ENCODE measurements at regions not wholly inside any gene's neighbourhood (a gene's known extent, or its start where the extent isn't known, plus 50 kb on each side); places are given as distances from the start of the nearest gene placed in this dataset.

DNA sequence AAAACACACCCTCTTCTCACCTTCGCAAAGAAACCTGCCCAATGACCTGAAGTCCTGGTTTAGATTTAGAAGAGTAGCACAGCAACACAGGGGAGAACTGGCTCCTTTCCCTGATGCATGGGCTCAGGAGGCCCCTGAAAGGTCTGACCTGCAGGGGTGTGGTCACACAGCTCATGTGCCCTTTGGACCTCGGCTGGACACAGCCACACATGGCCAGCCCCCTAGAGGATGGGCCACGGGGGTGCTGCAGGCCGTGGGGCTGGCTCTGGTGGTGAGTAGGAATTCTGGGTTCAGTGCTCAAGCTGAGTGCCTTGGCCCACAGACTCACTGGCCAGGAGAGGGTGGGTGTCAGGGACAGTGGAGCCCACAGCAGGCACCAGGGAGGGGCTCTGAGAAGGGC, 118.5 kb upstream of the ADCY1 start:
- DNase-seq (ENCODE audit: low read depth in 2 of 2), result no peak

DNA sequence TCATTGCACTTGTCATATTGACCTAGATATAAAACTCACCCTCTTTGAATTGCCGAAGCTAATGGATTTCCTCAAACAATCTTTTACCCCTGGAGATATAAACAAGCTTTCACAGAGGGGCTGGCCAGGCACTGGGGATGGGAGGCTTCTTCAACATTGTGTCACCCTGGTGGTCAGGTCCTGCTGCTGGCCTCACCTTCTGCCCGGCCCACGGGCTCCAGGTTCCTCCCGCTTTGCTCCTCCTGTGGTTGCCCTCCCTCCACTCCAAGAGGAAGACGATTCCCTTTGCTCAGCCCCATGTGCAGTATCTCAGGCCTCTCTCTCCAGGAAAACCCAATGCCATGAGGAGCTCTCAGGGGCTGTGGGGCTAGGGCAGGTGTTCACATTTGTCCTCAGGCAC, 118.1 kb upstream of the ADCY1 start:
- DNase-seq (ENCODE audit: low read depth in 2 of 2), result no peak

DNA sequence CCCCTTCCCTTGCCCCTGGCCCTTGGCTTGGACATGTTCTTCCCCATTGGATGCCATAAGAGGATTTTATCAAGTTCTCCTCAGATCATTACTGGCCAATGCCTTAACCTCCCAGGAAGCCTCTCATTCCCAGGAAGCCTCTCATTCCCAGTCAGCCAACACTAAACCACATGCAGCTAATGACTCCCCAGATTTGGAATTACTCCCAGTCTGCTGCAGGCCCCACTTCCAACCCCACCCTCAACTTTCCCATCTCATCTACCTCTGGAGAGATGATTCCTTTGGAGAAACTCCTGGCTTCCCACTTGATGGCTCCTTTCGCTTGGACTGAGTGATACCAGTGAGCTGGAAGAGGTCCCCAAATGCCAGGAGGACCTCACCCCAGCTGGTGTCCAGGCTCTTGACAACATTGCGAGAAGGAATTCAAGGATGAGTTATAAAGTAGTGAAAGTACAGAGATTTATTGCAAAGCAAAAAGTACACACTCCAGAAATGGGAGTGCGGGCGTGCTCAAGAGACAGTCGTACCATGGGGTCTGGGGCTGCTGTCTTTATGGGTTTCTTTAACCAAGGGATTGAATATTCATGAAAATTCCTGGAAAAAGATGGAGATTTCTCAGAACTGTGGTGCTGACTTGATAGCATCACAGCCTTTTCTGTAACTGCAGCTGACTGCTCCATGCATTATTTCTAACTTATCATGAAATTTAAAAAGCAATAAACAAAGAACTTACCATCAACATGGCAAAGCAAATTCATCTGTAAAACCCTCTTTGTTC, 117.2 kb upstream of the ADCY1 start:
- no peak for DNase-seq (ENCODE audit: low read depth in 2 of 2)

DNA sequence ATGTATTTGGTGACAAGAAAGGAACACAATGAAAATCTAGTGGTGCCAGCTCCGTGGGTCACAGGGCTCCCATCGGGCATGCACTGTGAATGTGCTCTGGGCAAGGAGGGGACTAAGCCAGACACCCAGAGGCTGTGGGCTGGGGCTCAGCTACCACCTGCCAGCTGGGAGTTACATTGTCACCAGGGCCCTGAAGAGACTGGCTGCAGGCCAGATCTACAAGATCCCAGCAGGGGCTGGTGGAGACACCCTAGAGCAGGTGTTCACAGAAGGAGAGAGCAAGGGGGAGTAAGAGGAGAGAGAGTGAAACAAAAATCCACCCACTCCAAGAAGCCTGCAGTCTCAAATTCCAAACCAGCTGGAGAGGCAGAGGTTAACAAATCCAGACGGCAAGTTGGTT, 116.6 kb upstream of the ADCY1 start:
- DNase-seq (ENCODE audit: low read depth in 2 of 2), result no peak

DNA sequence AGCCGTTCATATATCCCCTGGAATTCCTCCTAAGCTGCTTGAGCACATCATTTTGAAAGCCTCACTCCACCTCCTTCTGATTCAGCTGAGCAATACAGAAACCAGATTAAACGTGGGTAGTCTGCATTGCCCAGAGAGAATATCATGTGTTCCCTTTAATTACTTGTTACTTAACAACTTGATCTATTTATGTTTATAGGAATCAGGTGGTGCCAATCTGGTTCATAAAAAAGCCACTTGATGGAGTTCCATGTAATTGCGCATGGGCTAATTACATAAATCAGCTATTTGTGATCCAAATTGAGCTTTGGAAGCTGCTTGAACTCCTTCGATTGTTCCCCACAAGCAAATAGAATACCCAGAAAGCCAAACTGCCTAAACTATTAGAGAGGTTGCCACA, 114.7 kb upstream of the ADCY1 start:
- DNase-seq (ENCODE audit: low read depth in 2 of 2), result no peak

DNA sequence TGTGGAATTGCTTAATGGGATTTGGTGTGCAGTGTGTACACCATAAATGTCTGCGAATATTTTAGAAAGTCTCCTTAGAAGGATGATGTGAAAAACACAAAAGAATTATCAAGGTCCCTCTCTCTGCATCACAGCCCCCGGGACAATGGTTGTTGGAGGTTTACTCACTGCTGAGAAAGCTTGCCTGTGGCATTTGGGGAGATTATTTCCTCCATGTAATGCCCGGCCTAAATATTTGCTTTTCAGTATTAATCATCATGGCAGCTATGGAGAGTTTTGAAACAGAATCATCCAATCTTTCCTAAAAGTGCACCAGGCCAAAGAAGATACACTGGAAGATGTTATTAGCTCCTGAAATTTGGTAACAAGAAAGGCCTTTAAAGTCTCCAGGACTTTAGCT, 113.8 kb upstream of the ADCY1 start:
- DNase-seq (ENCODE audit: low read depth in 2 of 2), result no peak

DNA sequence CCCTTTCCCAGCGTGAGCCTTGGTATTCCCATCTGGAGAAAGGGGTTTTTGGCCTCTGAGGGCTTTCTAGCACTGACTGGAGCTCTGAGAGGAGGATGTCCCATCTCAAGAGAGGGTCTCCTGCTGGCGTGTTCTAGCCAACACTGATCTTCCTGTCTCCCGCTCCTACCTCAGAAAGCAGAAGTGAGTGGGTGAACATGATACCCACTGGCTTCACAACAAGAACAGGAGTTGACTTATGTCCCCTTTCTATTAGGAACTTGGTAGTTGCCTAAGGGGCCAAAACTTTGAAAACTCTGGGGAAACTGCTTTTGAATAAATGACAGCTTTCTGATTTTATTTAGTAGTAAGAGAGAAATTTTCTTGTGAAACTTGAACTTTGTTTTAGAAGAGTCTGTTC, 113.1 kb upstream of the ADCY1 start:
- DNase-seq (ENCODE audit: low read depth in 2 of 2), result no peak

DNA sequence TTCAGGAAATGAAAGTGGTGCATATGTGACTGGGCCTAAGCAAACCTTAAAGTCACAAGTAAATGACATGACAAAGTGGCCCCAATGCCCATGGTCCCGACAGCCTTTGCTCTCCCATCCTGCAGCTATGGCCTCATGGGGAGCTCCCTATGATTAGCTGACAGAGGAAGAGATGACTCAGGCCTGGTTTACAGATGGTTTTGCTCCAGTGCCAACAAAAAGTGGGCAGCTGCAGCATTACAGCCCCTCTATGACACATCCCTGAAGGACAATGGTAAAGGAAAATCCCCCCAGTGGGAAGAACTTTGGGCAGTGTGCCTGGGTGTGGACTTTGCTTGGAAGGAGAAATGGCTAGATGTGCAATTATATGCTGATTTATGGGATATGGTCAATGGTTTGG, 105.1 kb upstream of the ADCY1 start:
- DNase-seq (ENCODE audit: low read depth in 2 of 2), result no peak

DNA sequence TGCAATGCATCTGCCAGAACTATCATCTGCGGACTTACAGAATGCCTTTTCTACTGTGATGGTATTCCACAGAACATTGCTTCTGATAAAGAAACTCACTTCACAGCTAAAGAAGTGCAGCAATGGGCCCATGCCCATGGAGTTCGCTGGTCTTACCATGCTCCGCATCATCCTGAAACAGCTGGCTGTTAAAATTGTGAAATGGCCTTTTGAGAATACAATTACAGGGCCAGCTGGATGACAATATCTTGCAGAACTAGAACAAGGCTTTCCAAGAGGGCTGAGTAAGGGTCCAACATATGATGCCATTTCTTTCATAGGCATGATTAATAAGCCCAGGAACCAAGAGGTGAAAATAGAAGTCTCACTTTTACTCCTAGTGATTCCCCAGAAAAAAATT, 104.1 kb upstream of the ADCY1 start:
- no peak for DNase-seq (ENCODE audit: low read depth in 2 of 2)

DNA sequence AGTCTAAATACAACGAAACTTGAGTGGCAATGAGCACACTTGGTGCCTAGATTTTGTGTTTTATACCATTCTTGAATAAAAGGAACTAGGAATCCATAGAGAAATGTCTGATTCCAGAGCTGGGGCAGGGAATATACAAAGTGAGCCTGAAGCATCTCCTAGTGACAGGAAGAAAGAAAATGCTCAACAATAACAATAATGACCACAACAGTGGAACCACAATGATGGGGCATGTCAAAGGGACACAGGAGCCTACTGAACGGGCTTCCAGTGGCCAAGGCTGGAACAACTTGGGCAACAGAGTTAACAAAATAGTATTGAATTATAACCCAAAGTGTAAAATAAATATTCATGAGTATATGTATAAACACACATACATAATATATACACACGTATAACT, 94.4 kb upstream of the ADCY1 start:
- DNase-seq (ENCODE audit: low read depth in 2 of 2), result no peak

DNA sequence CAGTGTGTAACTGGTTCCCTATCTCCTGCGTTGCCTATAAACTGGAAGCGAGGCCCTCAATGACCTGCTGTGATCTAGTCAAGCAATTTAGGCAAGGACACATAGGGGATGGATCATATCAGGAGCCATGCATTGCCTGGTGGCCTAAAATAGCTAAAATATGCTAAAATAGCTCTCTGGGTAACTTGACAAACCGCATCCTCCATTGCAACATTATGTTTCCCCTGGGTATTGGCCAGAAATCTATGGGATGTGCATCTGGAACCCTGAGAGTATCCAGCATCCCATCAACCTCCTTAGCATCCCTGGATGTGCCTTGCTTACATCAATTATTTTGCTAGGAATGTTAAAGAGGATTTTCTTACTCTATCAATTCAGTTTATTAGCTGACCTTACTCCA, 91.7 kb upstream of the ADCY1 start:
- no peak for DNase-seq (ENCODE audit: low read depth in 2 of 2)

DNA sequence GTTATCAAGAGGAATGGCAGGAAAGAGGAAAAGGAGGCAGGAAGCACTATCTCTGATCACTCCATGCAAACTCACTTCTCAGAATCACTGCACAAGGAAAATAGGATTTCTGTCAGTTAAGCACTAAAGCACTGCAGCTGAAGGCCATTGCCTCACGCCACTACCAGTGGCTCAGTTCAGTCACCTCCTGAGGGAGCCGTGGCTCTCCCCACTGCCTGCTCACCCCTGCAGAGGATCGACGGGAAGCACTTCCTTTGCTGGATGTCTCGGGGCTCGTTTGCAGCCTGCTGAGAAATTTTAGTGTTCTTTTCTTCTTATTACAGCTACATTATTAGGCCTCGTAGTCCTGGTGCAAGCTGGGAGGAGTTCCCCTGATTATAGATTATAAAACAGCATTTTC, 90.1 kb upstream of the ADCY1 start:
- DNase-seq (ENCODE audit: low read depth in 2 of 2), result no peak

DNA sequence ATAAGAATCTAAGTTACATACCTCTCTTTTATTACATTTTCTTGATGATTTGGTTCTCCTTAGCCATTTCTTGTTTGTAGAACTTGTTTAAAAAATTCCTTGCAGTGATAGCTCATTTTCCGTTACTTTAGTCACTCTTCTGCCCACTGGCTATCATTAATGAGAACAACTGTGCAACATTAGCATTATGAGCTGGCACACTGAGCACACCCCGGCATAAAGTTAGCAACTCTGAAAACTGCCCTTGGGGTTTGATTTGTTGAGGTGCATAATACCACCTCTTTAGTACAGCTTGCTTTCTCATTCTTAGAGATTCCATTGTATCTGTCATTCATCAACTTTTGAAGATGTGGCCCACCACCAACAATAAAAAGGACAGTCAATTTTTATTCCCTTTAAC, 87.6 kb upstream of the ADCY1 start:
- DNase-seq (ENCODE audit: low read depth in 2 of 2), result no peak

DNA sequence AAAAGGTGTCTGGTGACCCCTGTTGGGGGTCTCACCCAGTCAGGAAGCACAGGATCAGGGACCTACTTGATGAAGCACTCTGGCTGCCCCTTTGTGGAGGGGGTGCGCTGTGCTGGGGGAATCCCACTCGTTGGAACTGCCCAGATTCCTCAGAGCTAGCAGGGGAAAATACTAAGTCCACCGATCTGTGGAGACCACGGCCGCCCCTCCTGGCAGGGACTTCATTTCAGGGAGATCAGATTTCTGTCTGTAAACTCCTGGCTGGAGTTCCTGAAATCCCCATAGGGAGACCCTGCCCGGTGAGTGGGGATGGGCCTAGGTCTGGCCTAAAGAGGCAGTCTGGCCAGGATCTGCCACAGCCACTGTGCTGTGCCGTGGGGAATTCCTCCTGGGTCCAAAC, 79.3 kb upstream of the ADCY1 start:
- DNase-seq (ENCODE audit: low read depth in 2 of 2), result no peak

DNA sequence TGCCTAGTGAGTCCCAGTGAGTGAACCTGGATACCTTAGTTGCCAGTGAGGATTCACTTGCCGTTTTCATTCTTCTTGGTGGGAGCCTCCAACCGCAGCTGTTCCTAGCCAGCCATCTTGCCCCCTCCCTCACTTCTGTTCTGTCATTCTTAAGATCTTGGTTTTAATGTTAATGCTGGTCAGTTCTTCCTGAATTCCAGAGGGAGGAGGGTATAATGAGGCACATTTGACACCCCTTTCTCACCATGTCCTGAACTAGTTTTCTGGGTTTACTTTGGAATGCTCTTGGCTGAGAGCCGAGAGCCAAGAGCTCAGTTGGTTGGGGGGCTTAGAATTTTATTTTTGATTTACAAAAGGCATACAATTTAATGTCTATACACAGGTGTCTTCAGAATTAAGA, 78.5 kb upstream of the ADCY1 start:
- no peak for DNase-seq (ENCODE audit: low read depth in 2 of 2)

DNA sequence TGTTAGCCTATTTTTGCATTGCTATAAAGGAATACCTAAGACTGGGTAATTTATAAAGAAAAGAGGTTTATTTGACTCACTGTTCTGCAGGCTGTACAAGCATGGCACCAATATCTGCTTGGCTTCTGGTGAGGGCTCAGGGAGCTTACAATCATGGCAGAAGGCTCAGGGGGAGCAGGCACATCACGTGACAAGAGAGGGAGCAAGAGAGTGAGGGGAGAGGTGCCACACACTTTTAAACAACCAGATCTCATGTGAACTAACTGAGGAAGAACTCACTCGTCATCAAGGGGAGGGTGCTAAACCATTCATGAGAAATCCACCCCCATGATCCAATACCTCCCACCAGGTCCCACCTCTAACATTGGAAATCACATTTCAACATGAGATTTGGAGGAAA, 73.9 kb upstream of the ADCY1 start:
- no peak for DNase-seq (ENCODE audit: low read depth in 2 of 2)

DNA sequence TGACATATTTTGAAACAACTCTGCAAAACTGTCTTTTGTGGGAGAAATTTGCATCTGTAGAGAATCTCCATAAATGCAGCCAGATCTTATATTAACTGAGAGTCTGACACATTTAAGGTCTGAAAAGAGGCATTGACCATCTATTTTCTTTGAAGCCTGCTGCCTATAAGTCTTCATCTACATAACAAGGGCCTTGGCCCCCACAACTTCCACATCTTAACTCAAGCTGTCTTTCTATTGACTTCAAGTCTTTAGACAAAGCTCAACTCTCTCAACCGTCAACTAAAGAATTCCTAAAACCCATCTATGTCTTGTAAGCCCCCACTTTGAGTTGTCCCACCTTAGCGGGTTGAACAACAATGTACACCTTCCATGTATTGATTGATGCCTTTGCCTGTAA, 72.4 kb upstream of the ADCY1 start:
- no peak for DNase-seq (ENCODE audit: low read depth in 2 of 2)

DNA sequence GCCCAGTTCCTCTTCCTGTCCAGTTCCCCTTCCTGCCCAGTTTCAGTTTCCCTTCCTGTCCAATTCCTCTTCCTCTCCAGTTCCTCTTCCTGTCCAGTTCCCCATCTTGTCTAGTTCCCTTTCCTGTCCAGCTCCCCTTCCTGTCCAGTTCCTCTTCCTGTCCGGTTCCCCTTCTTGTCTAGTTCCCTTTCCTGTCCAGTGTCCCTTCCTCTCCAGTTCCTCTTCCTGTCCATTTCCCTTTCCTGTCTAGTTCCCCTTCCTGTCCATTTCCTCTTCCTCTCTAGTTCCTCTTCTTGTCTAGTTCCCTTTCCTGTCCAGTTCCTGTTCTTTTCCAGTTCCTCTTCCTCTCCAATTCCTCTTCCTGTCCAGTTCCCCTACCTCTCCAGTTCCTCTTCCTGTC, 68.1 kb upstream of the ADCY1 start:
- DNase-seq (ENCODE audit: low read depth in 2 of 2), result no peak

DNA sequence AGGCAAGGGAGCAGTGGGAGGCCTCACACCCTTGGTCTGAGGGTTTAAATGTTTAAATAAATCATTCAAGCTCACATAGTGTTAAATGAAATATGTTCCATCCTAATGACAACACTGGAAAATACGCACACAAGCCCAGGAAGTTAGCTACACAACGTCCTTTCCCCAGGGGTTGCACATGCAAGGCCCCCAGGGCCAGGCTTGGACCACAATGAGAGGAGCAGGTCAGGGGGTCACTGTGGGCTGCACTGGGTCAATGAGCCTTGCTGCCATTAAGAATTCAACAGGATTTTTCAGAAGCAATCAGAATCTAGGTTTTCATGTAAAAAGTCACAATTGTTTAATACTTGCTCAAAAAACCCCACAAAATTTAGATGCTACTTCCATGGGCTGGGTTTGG, 64.9 kb upstream of the ADCY1 start:
- no peak for DNase-seq (ENCODE audit: low read depth in 2 of 2)

DNA sequence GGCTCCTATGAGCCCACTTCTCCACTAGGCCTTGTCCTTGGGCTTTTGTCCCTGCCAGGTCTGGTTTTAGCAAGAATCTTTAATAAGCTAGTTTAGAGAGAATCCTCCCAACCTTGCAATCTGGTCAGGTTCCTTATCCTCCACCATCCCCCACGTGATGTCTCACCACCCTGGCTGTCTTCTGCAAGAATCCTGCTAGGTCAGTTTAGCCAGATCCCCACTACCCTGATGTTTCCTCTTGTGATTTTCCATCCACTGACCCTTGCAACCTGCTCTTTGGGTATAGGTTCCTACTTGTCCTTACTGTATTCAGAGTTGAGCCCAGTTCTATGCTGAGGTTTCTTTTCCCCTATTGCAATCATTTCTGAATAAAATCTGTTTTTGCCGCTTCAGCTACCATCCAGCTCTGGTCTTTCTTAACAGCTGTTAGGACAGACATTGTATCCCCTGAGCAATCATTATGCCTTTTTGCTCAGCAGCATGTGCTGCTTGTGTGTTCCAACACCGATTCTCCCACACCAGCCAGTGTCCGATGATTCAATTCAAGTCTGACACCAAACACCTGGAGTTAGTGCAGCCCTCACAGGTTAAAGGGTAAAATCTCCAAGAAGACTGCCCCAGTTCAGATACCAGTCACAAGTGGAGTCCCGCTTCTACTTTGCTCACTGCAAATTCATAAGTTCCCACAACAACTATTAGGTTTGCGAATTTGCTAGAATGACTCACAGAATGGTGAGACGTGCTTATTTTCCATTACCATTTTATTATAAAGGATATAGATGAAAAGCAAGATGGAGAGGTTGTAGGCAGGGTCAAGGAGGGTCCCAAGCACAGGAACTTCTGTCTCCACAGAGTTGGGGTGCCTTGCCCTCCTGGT, 62.2 kb upstream of the ADCY1 start:
- DNase-seq (ENCODE audit: low read depth in 2 of 2), result no peak

DNA sequence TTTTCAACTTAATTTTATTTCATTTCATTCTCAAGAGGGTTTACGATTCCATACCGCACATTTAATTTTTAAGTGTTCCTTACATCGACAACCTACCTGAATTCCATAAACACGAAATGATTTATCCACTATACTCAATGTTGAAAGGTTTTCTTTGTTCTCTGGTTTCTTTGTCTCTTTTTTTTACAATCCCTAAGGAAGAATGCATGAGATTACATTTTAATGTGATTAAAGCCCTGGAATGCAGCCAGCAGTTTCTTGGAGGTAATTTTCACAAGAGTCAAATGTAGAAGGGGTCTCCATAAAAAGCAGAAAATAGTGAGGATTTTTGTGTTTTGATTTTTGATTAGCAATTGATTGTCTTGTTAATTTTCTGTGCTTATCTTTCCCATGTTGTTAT, 59.2 kb upstream of the ADCY1 start:
- DNase-seq (ENCODE audit: low read depth in 2 of 2), result no peak

DNA sequence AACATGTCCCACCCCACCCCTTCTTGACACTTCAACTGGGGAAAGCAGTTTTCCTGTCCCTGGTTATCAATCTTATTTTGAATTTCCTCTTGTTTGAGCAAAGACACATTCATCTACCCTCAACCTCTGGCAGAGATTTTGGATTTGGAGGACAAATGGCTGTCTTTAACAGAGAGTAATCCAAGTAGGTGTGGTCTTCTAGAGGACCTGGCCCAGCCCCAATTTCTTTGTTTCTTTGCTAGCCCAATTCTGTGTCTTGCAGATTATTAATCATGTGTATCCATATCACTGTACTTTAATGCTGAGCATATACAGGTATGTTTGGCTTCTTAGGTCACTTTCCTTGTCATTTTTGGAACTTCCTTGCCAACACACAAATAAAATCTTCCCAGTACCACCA, 58.8 kb upstream of the ADCY1 start:
- DNase-seq (ENCODE audit: low read depth in 2 of 2), result no peak

Data from stimulated activated CD8-positive, alpha-beta memory T cell treated with anti-CD3 and anti-CD28 coated beads, Interleukin-7, amount 100 ng/mL, for 1 hour (primary cell).